Neuronal stem cell (in vitro differentiated cells): ENCODE measurements at regions not wholly inside any gene's neighbourhood (a gene's known extent, or its start where the extent isn't known, plus 50 kb on each side); places are given as distances from the start of the nearest gene placed in this dataset.

Experiments used
- DNase-seq: peaks from one replicate; pipeline ENCODE4 v3.0.0-alpha.2; 2013; ENCODE audit warnings: low spot score
- H2AFZ ChIP-seq: one replicate; pipeline ENCODE4 v1.6.1; 2013; ENCODE audit warnings: mild to moderate bottlenecking, low read length, inconsistent platforms
- H2AK5ac ChIP-seq: 2 replicates; pipeline ENCODE4 v1.6.1; 2013; ENCODE audit warnings: low read depth, mild to moderate bottlenecking, inconsistent platforms, low read length, moderate library complexity, mixed read lengths
- H2BK120ac ChIP-seq: 2 replicates; pipeline ENCODE4 v1.6.1; 2013; ENCODE audit warnings: low read depth, mild to moderate bottlenecking, inconsistent platforms, low read length, moderate library complexity, mixed read lengths
- H2BK12ac ChIP-seq: one replicate; pipeline ENCODE4 v1.6.1; 2013; ENCODE audit warnings: low read length, inconsistent platforms
- H2BK15ac ChIP-seq: 2 replicates; pipeline ENCODE4 v1.6.1; 2013; ENCODE audit warnings: mild to moderate bottlenecking, low read length, inconsistent platforms, mixed read lengths
- H2BK5ac ChIP-seq: one replicate; pipeline ENCODE4 v1.6.1; 2013; ENCODE audit warnings: inconsistent platforms, mild to moderate bottlenecking, low read length, moderate library complexity
- H3K14ac ChIP-seq: one replicate; pipeline ENCODE4 v1.6.1; 2013; ENCODE audit warnings: low read length, inconsistent platforms
- H3K18ac ChIP-seq: 2 replicates; pipeline ENCODE4 v1.6.1; 2013; ENCODE audit warnings: low read length, inconsistent platforms
- H3K23ac ChIP-seq: 2 replicates; pipeline ENCODE4 v1.6.1; 2013; ENCODE audit warnings: low read depth, mild to moderate bottlenecking, mixed read lengths, low read length, inconsistent platforms; ENCODE audit not compliant: poor library complexity
- H3K27ac ChIP-seq: replicated peaks from 3 replicates; pipeline ENCODE4 v1.5.1; 2013; ENCODE audit warnings: low read length, inconsistent platforms
- H3K27me3 ChIP-seq, 3 experiments: 2 replicates each; pipeline ENCODE4 v1.6.1; 2013; ENCODE audit warnings: low read length in 3 of 3, mild to moderate bottlenecking in 2 of 3, inconsistent platforms in 1 of 3, low read depth in 1 of 3, mixed read lengths in 1 of 3, moderate library complexity in 1 of 3; ENCODE audit not compliant: control insufficient read depth in 3 of 3, insufficient read depth in 3 of 3
- H3K36me3 ChIP-seq, 2 donors: replicated peaks in 1 of 2; 2 replicates each; pipeline ENCODE4 v1.6.1; 2013; ENCODE audit warnings: low read length in 2 of 2; ENCODE audit not compliant: control insufficient read depth in 2 of 2, insufficient read depth in 2 of 2
- H3K4ac ChIP-seq: 2 replicates; pipeline ENCODE4 v1.6.1; 2013; ENCODE audit warnings: inconsistent platforms, mild to moderate bottlenecking, low read length, moderate library complexity
- H3K4me1 ChIP-seq, 2 donors: 1 replicate in 1 of 2; 2 replicates in 1 of 2; pipeline ENCODE4 v1.6.1; 2013; ENCODE audit warnings: low read length in 2 of 2, low read depth in 1 of 2; ENCODE audit not compliant: control insufficient read depth in 2 of 2, insufficient read depth in 1 of 2
- H3K4me2 ChIP-seq: one replicate; pipeline ENCODE4 v1.6.1; 2013; ENCODE audit warnings: mild to moderate bottlenecking, low read length, inconsistent platforms; ENCODE audit not compliant: insufficient read depth, poor library complexity, severe bottlenecking
- H3K4me3 ChIP-seq, 2 donors: 2 replicates each; pipeline ENCODE4 v1.5.1; 2013; ENCODE audit warnings: low read length in 2 of 2, mild to moderate bottlenecking in 2 of 2, inconsistent platforms in 1 of 2, moderate library complexity in 1 of 2
- H3K79me1 ChIP-seq: one replicate; pipeline ENCODE4 v1.6.1; 2013; ENCODE audit warnings: low read depth, mild to moderate bottlenecking, inconsistent platforms, low read length, moderate library complexity
- H3K9ac ChIP-seq: one replicate; pipeline ENCODE4 v1.6.1; 2013; ENCODE audit warnings: mild to moderate bottlenecking, low read depth, low read length, inconsistent platforms; ENCODE audit not compliant: poor library complexity
- H3K9me3 ChIP-seq, 2 donors: replicated peaks in 1 of 2; 2 replicates each; pipeline versions ENCODE3 to v1.6.1; 2013; ENCODE audit warnings: low read length in 2 of 2, mild to moderate bottlenecking in 2 of 2, inconsistent platforms in 1 of 2, low read depth in 1 of 2, mixed read lengths in 1 of 2, moderate library complexity in 1 of 2; ENCODE audit not compliant: control insufficient read depth in 2 of 2, insufficient read depth in 1 of 2
- H4K8ac ChIP-seq: one replicate; pipeline ENCODE4 v1.6.1; 2013; ENCODE audit warnings: low read depth, mild to moderate bottlenecking, inconsistent platforms, low read length, moderate library complexity
- H4K91ac ChIP-seq: one replicate; pipeline ENCODE4 v1.6.1; 2013; ENCODE audit warnings: low read length, low read depth, mild to moderate bottlenecking, inconsistent platforms; ENCODE audit not compliant: poor library complexity
- WGBS, 2 donors: extraction: QIAGEN DNeasy Blood & Tissue Kit; methylation state at CpG; one replicate each; pipeline ENCODE4 v1.1.7; 2013; ENCODE audit warnings: missing lambda C conversion rate in 2 of 2, mixed read lengths in 1 of 2; ENCODE audit not compliant: insufficient read length in 2 of 2, insufficient replicate concordance in 1 of 2; ENCODE audit errors: extremely low coverage in 2 of 2; 5-methylcytosine and 5-hydroxymethylcytosine counted together

- H4K91ac ChIP-seq = no peak overlapping the region
- H3K4me3 ChIP-seq = no peak overlapping the region
- H3K27me3 ChIP-seq = no peaks in the 10 kb centered on the region
- no peak overlapping the region for H3K4ac ChIP-seq
- no peak overlapping the region for H2BK120ac ChIP-seq
- DNase-seq = no peak
- no peak overlapping the region for H3K4me2 ChIP-seq
- H2BK15ac ChIP-seq = no peak overlapping the region
- H2BK12ac ChIP-seq = no peak overlapping the region
- no peaks in the 10 kb centered on the region for H3K9me3 ChIP-seq
- H3K18ac ChIP-seq = no peak overlapping the region
- H2AK5ac ChIP-seq = no peak overlapping the region
- no peak overlapping the region for H2BK5ac ChIP-seq
- no peaks in the 10 kb centered on the region for H3K36me3 ChIP-seq
- H3K4me1 ChIP-seq = no peaks in the 10 kb centered on the region
- no peak overlapping the region for H3K23ac ChIP-seq
- H3K9ac ChIP-seq = no peak overlapping the region
- H4K8ac ChIP-seq = no peak overlapping the region
- H3K79me1 ChIP-seq = no peaks in the 10 kb centered on the region
- no peak overlapping the region for H3K27ac ChIP-seq
- H3K14ac ChIP-seq = no peak overlapping the region
- no CpG with 5 or more reads among the region's 3 CpGs for WGBS, 2 donors
- no peak overlapping the region for H2AFZ ChIP-seq
Observed at GRCh38 chr4:12957108-12957507, 527.0 kb downstream of the RAB28 start.

GRCh38 chr4:12956026-12956425, 528.1 kb downstream of the RAB28 start:
- H2BK15ac ChIP-seq = no peak overlapping the region
- no peak overlapping the region for H2BK120ac ChIP-seq
- no peak overlapping the region for H3K4ac ChIP-seq
- H3K27ac ChIP-seq = no peak overlapping the region
- no CpG with 5 or more reads among the region's 2 CpGs for WGBS, 2 donors
- H2AK5ac ChIP-seq = no peak overlapping the region
- H2BK12ac ChIP-seq = no peak overlapping the region
- H3K4me1 ChIP-seq = no peaks in the 10 kb centered on the region
- no peak overlapping the region for H3K23ac ChIP-seq
- H3K18ac ChIP-seq = no peak overlapping the region
- no peaks in the 10 kb centered on the region for H3K9me3 ChIP-seq
- H3K14ac ChIP-seq = no peak overlapping the region
- no peak for DNase-seq
- no peak overlapping the region for H2BK5ac ChIP-seq
- no peak overlapping the region for H3K9ac ChIP-seq
- H3K79me1 ChIP-seq = no peaks in the 10 kb centered on the region
- no peak overlapping the region for H3K4me2 ChIP-seq
- no peaks in the 10 kb centered on the region for H3K27me3 ChIP-seq
- no peak overlapping the region for H4K91ac ChIP-seq
- no peak overlapping the region for H2AFZ ChIP-seq
- no peaks in the 10 kb centered on the region for H3K36me3 ChIP-seq
- H4K8ac ChIP-seq = no peak overlapping the region
- no peak overlapping the region for H3K4me3 ChIP-seq

GRCh38 chr4:12949719-12950490, 534.2 kb downstream of the RAB28 start:
- H3K27ac ChIP-seq = no peak overlapping the region
- no peaks in the 10 kb centered on the region for H3K27me3 ChIP-seq
- H3K36me3 ChIP-seq = no peaks in the 10 kb centered on the region
- DNase-seq = no peak
- no peak overlapping the region for H3K14ac ChIP-seq
- H2AFZ ChIP-seq = no peak overlapping the region
- H3K18ac ChIP-seq = no peak overlapping the region
- no CpG with 5 or more reads among the region's 3 CpGs for WGBS, 2 donors
- H3K4me1 ChIP-seq = no peaks in the 10 kb centered on the region
- H2BK5ac ChIP-seq = no peak overlapping the region
- no peak overlapping the region for H2BK120ac ChIP-seq
- H2BK12ac ChIP-seq = no peak overlapping the region
- H3K23ac ChIP-seq = no peak overlapping the region
- no peak overlapping the region for H4K8ac ChIP-seq
- no peaks in the 10 kb centered on the region for H3K79me1 ChIP-seq
- H3K4me2 ChIP-seq = no peak overlapping the region
- no peak overlapping the region for H3K4ac ChIP-seq
- H2AK5ac ChIP-seq = no peak overlapping the region
- no peaks in the 10 kb centered on the region for H3K9me3 ChIP-seq
- H3K4me3 ChIP-seq = no peak overlapping the region
- H2BK15ac ChIP-seq = no peak overlapping the region
- H4K91ac ChIP-seq = no peak overlapping the region
- no peak overlapping the region for H3K9ac ChIP-seq

GRCh38 chr4:12943069-12943468, 541.1 kb downstream of the RAB28 start:
- Histone ChIP-seq H2BK12ac (no peak overlapping the region), H2BK5ac (no peak overlapping the region), H3K27me3 (no peaks in the 10 kb centered on the region), H3K9me3 (no peaks in the 10 kb centered on the region), H2AK5ac (no peak overlapping the region), H3K4me2 (no peak overlapping the region), H3K27ac (no peak overlapping the region), H2BK120ac (no peak overlapping the region), H3K14ac (no peak overlapping the region), H3K4me3 (no peak overlapping the region), H3K4ac (no peak overlapping the region), H2BK15ac (no peak overlapping the region), H4K91ac (no peak overlapping the region), H3K9ac (no peak overlapping the region), H3K36me3 (no peaks in the 10 kb centered on the region), H3K18ac (no peak overlapping the region), H2AFZ (no peak overlapping the region), H3K79me1 (no peaks in the 10 kb centered on the region), H3K23ac (no peak overlapping the region), H4K8ac (no peak overlapping the region), H3K4me1 (no peaks in the 10 kb centered on the region)
- DNase-seq = no peak
- no CpG with 5 or more reads among the region's 4 CpGs for WGBS, 2 donors
